IPS-18a (cell line): ENCODE measurements at regions not wholly inside any gene's neighbourhood (a gene's known extent, or its start where the extent isn't known, plus 50 kb on each side); places are given as distances from the start of the nearest gene placed in this dataset.

Experiments used
- H3K27ac ChIP-seq: one replicate; pipeline ENCODE4 v1.5.1; 2013; ENCODE audit warnings: low read length
- H3K27me3 ChIP-seq: one replicate; pipeline ENCODE4 v1.6.1; 2013; ENCODE audit warnings: mild to moderate bottlenecking, low read length; ENCODE audit not compliant: control insufficient read depth, insufficient read depth
- H3K36me3 ChIP-seq: one replicate; pipeline ENCODE4 v1.6.1; 2013; ENCODE audit warnings: low read depth, low read length; ENCODE audit not compliant: control insufficient read depth
- H3K4me1 ChIP-seq: one replicate; pipeline ENCODE4 v1.6.1; 2013; ENCODE audit warnings: low read depth, low read length; ENCODE audit not compliant: control insufficient read depth
- H3K4me3 ChIP-seq: one replicate; pipeline ENCODE4 v1.5.1; 2013; ENCODE audit warnings: low read length
- H3K9ac ChIP-seq: one replicate; pipeline ENCODE4 v1.6.1; 2013; ENCODE audit warnings: mild to moderate bottlenecking, low read length, moderate library complexity
- H3K9me3 ChIP-seq: one replicate; pipeline ENCODE4 v1.6.1; 2013; ENCODE audit warnings: low read depth, low read length; ENCODE audit not compliant: control insufficient read depth

DNA sequence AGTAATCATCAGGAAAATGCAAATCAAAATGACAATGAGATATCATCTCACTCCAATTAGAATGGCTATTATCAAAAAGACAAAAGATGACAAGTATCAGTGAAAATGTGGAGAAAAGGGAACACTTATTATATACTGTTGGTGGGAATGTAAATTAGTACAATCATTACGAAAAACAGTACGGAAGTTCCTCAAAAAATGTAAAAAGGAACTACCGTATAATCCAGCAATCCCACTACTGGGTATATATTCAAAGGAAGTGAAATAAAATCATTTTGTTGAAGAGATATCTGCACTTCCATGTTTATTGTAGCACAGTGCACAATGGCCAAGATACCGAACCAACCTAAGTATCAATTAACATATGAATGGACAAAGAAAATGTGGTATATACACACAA lies 52.4 kb upstream of the TEX51 start:
- H3K27ac ChIP-seq = no peak overlapping the region
- no peaks in the 10 kb centered on the region for H3K27me3 ChIP-seq
- H3K9me3 ChIP-seq = no peaks in the 10 kb centered on the region
- no peak overlapping the region for H3K4me3 ChIP-seq
- no peak overlapping the region for H3K9ac ChIP-seq
- no peaks in the 10 kb centered on the region for H3K4me1 ChIP-seq
- no peaks in the 10 kb centered on the region for H3K36me3 ChIP-seq
